T-helper 2 cell treated with Interferon-gamma antibody and Interleukin-4, amounts not matched to agents 5 μg/mL and 100 μg/mL, for 36 hours (primary cell): ENCODE measurements at regions not wholly inside any gene's neighbourhood (a gene's known extent, or its start where the extent isn't known, plus 50 kb on each side); places are given as distances from the start of the nearest gene placed in this dataset.

Experiments used
- DNase-seq: peaks from one replicate; pipeline ENCODE4 v3.0.0; 2021; ENCODE audit warnings: low spot score
- H3K27ac Mint-ChIP-seq: one replicate; pipeline ENCODE4 v1.8.0; 2021; ENCODE audit warnings: mild to moderate bottlenecking, mixed read lengths
- H3K27me3 Mint-ChIP-seq: one replicate; pipeline ENCODE4 v1.8.0; 2021; ENCODE audit warnings: low read depth, mixed read lengths
- H3K36me3 Mint-ChIP-seq: one replicate; pipeline ENCODE4 v1.8.0; 2021; ENCODE audit warnings: low read depth, mixed read lengths
- H3K4me1 Mint-ChIP-seq: one replicate; pipeline ENCODE4 v1.8.0; 2021; ENCODE audit warnings: low read depth, mixed read lengths
- H3K4me3 Mint-ChIP-seq: one replicate; pipeline ENCODE4 v1.8.0; 2022; ENCODE audit warnings: mild to moderate bottlenecking, moderate library complexity, mixed read lengths
- H3K9me3 Mint-ChIP-seq: one replicate; pipeline ENCODE4 v1.8.0; 2021; ENCODE audit warnings: mixed read lengths

- Mint-ChIP-seq H3K4me1 (peaks cover 13% of the 10 kb centered on the region), H3K9me3 (peaks cover 17% of the 10 kb centered on the region), H3K36me3 (peaks cover 5% of the 10 kb centered on the region), H3K27ac (no peak overlapping the region), H3K4me3 (no peak overlapping the region), H3K27me3 (no peaks in the 10 kb centered on the region)
- no peak for DNase-seq
Observed at GRCh38 chr4:152224223-152224622, 311.7 kb downstream of the FBXW7 start.

DNA sequence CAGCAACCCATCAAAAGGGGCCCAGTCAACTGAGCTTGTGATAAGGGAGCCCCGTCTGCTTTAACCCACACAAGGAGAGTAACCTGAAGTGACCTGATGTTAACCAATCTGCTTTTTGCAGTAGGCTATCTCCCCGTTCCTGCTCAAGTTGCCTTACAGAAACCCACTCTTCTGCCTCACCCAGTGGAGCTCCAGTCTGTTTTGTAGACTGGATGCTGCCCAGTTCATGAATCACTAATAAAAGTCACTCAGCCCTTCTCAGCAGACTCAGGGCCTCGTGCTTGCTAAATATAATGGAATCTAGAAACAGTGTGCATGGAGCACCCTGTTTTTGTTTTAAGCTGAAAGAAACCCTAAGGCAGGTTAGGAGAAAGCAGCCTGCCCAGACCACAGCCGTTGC is 312.3 kb downstream of the FBXW7 start:
- no peak for DNase-seq
- H3K4me3 Mint-ChIP-seq = no peak overlapping the region
- no peaks in the 10 kb centered on the region for H3K27me3 Mint-ChIP-seq
- H3K9me3 Mint-ChIP-seq = peaks cover 17% of the 10 kb centered on the region
- peaks cover 5% of the 10 kb centered on the region for H3K36me3 Mint-ChIP-seq
- no peak overlapping the region for H3K27ac Mint-ChIP-seq
- peaks cover 19% of the 10 kb centered on the region for H3K4me1 Mint-ChIP-seq

DNA sequence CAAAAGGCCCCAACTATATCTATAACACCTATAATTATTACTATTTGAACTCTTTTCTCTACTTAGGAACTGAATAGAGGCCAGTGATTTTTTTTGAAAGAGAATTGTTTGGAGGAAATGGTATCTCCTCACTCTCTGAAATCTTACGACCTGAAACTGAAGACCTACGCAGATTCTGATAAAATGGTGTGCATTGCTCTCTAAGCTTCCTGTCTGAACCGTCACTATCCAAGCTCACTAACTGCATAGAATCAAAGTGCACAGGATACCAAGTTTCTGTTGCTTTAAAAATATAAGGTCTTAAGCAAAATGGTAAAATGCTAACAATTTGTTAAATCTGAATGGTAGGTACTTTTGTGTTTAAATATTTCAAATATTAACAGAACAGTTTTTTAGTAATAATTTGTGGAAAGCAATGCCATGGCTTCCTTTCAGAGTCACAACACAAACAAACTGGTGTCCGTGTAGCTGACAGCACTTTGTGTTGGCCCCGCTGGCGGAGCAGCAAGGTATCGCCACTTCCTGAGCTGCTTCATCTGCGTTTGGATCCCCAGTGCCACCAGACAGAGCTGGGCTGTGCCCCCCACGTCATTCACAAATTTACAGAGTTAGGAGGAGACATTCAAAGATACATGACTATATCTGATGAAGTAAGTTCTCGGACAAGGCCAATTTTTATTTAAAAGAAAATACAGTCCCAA is 313.9 kb downstream of the FBXW7 start:
- peaks cover 5% of the 10 kb centered on the region for H3K36me3 Mint-ChIP-seq

GRCh38 chr4:152220201-152220666 is 315.7 kb downstream of the FBXW7 start:
- Mint-ChIP-seq H3K4me3 (no peak overlapping the region), H3K36me3 (peaks cover 6% of the 10 kb centered on the region), H3K27me3 (no peaks in the 10 kb centered on the region), H3K4me1 (peaks cover 20% of the 10 kb centered on the region), H3K27ac (no peak overlapping the region), H3K9me3 (peaks cover 20% of the 10 kb centered on the region)
- DNase-seq = peak; percentile 13

More for the DNA sequence above, 313.9 kb downstream of the FBXW7 start:
- H3K27ac Mint-ChIP-seq = peak overlapping the region; percentile 56
- no peak for DNase-seq
- no peaks in the 10 kb centered on the region for H3K27me3 Mint-ChIP-seq
- H3K9me3 Mint-ChIP-seq = peaks cover 17% of the 10 kb centered on the region
- no peak overlapping the region for H3K4me3 Mint-ChIP-seq
- H3K4me1 Mint-ChIP-seq = peaks cover 20% of the 10 kb centered on the region

GRCh38 chr4:152218576-152218975 is 317.3 kb downstream of the FBXW7 start:
- Mint-ChIP-seq H3K4me1 (peaks cover 19% of the 10 kb centered on the region), H3K4me3 (no peak overlapping the region), H3K27ac (no peak overlapping the region), H3K27me3 (peaks cover 3% of the 10 kb centered on the region), H3K36me3 (peaks cover 6% of the 10 kb centered on the region), H3K9me3 (peaks cover 25% of the 10 kb centered on the region)
- DNase-seq = no peak

DNA sequence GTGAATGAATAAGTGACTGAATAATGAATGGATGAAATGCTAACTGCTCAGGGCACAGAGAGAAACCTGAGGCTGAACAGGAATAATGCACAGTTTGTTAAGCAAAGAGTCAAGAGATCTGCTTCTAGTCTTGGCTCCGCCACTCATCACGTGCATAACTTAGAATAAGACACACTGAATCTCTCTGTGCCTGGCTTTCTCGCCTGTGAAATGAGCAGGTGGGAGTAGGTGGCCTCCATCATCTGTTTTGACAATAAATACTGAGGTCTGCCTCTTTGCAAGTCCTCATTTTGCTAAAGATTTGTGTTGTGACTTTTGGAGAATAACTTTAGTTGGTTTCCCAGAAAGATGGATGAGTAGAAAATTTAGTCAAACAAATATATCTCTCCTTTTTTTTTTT is 318.0 kb downstream of the FBXW7 start:
- H3K27me3 Mint-ChIP-seq = peaks cover 7% of the 10 kb centered on the region
- H3K9me3 Mint-ChIP-seq = peaks cover 24% of the 10 kb centered on the region
- H3K4me1 Mint-ChIP-seq = peaks cover 19% of the 10 kb centered on the region
- H3K4me3 Mint-ChIP-seq = no peak overlapping the region
- no peak overlapping the region for H3K27ac Mint-ChIP-seq
- H3K36me3 Mint-ChIP-seq = peaks cover 3% of the 10 kb centered on the region
- DNase-seq = no peak

DNA sequence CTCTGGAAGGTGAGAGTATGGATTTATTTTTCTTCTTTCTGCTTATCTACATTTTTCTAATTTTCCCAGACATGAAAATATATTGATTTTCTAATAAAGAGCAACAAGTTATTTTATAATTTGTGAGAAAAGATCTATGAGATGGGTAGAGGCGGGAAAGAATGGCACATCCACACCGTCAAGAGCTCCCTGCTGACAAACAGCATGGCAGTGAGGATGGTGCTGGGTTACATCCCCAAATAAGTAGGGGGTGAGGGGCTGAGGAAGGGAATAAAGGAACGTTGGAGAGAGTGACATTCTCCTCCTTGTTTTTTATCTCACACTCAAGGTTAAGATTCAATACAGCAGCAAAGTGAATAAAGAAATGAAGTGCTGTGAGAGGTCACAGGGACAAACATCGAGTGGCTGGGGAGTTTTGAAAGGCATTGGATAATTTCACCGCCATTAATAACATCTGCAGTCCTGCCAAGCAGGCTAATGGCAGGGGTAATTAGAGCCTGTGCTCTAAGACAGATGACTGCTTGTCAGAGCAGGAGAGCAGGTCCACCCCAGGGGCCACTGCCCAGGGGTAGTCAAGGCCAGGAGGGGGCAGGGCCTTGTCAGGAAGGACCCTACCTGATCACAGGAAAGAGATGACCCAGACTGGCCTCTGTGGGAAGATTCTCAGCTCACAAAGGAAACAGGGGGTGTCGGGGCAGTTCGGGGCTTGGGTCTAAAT is 323.8 kb downstream of the FBXW7 start:
- Mint-ChIP-seq H3K4me3 (no peak overlapping the region), H3K27me3 (peaks cover 23% of the 10 kb centered on the region), H3K9me3 (peaks cover 12% of the 10 kb centered on the region), H3K4me1 (peaks cover 3% of the 10 kb centered on the region), H3K27ac (no peak overlapping the region), H3K36me3 (peaks cover 2% of the 10 kb centered on the region)
- no peak for DNase-seq

- peaks cover 3% of the 10 kb centered on the region for H3K4me1 Mint-ChIP-seq
- peaks cover 6% of the 10 kb centered on the region for H3K9me3 Mint-ChIP-seq
- H3K4me3 Mint-ChIP-seq = no peak overlapping the region
- H3K27ac Mint-ChIP-seq = no peak overlapping the region
- DNase-seq = no peak
- H3K36me3 Mint-ChIP-seq = no peaks in the 10 kb centered on the region
- peaks cover 23% of the 10 kb centered on the region for H3K27me3 Mint-ChIP-seq
Observed at GRCh38 chr4:152209772-152210493, 326.0 kb downstream of the FBXW7 start.

GRCh38 chr4:152207378-152207720 is 328.5 kb downstream of the FBXW7 start:
- H3K4me3 Mint-ChIP-seq = no peak overlapping the region
- no peaks in the 10 kb centered on the region for H3K9me3 Mint-ChIP-seq
- H3K4me1 Mint-ChIP-seq = peaks cover 3% of the 10 kb centered on the region
- H3K36me3 Mint-ChIP-seq = no peaks in the 10 kb centered on the region
- DNase-seq = no peak
- no peak overlapping the region for H3K27ac Mint-ChIP-seq
- peaks cover 24% of the 10 kb centered on the region for H3K27me3 Mint-ChIP-seq

GRCh38 chr4:152206646-152207377 is 329.1 kb downstream of the FBXW7 start:
- Mint-ChIP-seq H3K4me3 (no peak overlapping the region), H3K9me3 (no peaks in the 10 kb centered on the region), H3K27me3 (peaks cover 22% of the 10 kb centered on the region), H3K27ac (no peak overlapping the region), H3K4me1 (peaks cover 3% of the 10 kb centered on the region), H3K36me3 (no peaks in the 10 kb centered on the region)
- no peak for DNase-seq

GRCh38 chr4:152206185-152206584 is 329.7 kb downstream of the FBXW7 start:
- H3K4me1 Mint-ChIP-seq = peaks cover 1% of the 10 kb centered on the region
- H3K27ac Mint-ChIP-seq = no peak overlapping the region
- H3K4me3 Mint-ChIP-seq = no peak overlapping the region
- peaks cover 22% of the 10 kb centered on the region for H3K27me3 Mint-ChIP-seq
- no peaks in the 10 kb centered on the region for H3K36me3 Mint-ChIP-seq
- DNase-seq = no peak
- no peaks in the 10 kb centered on the region for H3K9me3 Mint-ChIP-seq

DNA sequence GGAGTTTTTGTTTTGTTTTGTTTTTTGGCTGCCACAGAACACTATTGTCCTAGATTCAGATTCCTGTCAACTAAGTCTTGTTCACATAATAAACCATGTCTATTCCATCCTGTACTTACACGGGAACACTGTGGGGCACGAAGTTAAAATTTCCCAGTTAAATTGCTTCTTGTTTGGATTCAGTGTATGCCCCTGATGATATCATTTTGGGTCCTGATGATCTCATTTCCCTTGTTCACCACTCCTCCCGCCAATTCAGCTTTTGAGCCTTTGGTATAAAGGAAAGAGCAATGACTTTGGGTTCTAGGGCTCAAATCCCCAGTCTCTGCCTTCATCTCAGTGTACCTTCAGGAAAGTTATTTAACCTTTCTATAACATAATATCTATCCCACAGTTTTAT is 333.5 kb downstream of the FBXW7 start:
- Mint-ChIP-seq H3K36me3 (no peaks in the 10 kb centered on the region), H3K4me3 (no peak overlapping the region), H3K9me3 (no peaks in the 10 kb centered on the region), H3K4me1 (no peaks in the 10 kb centered on the region), H3K27me3 (peaks cover 8% of the 10 kb centered on the region), H3K27ac (no peak overlapping the region)
- no peak for DNase-seq

DNA sequence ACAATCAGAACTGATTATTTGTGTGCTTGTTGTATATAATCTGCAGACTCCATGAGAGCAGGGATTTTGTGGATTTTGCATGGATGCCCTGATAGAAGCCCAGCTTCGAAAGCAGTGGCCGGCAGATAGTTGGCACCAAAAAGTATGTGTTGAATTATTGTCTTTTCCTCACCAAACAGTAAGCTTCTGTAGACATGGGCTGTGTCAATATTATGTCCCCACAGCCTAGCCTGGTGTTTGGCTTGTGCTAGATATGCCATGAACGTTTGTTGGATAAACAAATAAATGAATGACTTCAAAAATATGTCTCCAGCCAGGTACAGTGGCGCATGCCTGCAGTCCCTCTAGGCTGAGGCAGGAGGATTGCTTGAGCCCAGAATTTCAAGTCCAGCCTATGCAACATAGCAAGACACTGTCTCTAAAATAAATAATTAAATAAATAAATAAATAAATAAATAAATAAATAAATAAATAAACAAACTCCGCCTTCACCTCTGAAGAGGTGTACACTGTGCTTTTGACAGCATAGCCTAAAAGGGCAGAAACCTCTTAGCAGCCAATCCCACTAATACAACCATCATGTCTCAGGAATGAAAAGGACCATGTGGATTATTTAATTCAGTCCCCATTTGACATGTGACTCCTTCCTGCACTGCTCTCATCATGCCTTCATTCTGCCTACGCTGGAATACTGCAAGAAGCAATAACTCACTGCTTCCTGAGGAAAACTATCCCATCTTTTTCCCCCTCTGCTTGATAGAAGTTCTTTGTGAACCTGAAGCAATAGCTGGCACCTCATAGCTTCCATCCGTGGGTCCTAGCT is 335.2 kb downstream of the FBXW7 start:
- DNase-seq = no peak
- H3K4me1 Mint-ChIP-seq = no peaks in the 10 kb centered on the region
- no peaks in the 10 kb centered on the region for H3K36me3 Mint-ChIP-seq
- H3K9me3 Mint-ChIP-seq = no peaks in the 10 kb centered on the region
- H3K27me3 Mint-ChIP-seq = peaks cover 8% of the 10 kb centered on the region
- H3K4me3 Mint-ChIP-seq = no peak overlapping the region
- H3K27ac Mint-ChIP-seq = no peak overlapping the region
